ENCODE measurements at regions not wholly inside any gene's neighbourhood (a gene's known extent, or its start where the extent isn't known, plus 50 kb on each side); places are given as distances from the start of the nearest gene placed in this dataset.

GRCh38 chr12:91667694-91668093 lies 478.0 kb downstream of the BTG1 start:
- no peak for TF ChIP-seq CTCF (IDR thresholded peaks at IDR 0.05)

GRCh38 chr12:91663744-91664143 lies 481.1 kb upstream of the DCN start:
- TF ChIP-seq CTCF (IDR thresholded peaks at IDR 0.05) = no peak

GRCh38 chr12:91663310-91663709 lies 480.7 kb upstream of the DCN start:
- TF ChIP-seq CTCF (IDR thresholded peaks at IDR 0.05) = no peak

GRCh38 chr12:91662021-91662420 lies 479.4 kb upstream of the DCN start:
- TF ChIP-seq CTCF (IDR thresholded peaks at IDR 0.05) = no peak

GRCh38 chr12:91657032-91657431 lies 474.4 kb upstream of the DCN start:
- TF ChIP-seq CTCF (IDR thresholded peaks at IDR 0.05) = no peak

- TF ChIP-seq CTCF (IDR thresholded peaks at IDR 0.05) = no peak
Observed at GRCh38 chr12:91655966-91656365, 473.3 kb upstream of the DCN start.

GRCh38 chr12:91654087-91654486 lies 471.5 kb upstream of the DCN start:
- no peak for TF ChIP-seq CTCF (IDR thresholded peaks at IDR 0.05)

GRCh38 chr12:91651728-91652127 lies 469.1 kb upstream of the DCN start:
- no peak for TF ChIP-seq CTCF (IDR thresholded peaks at IDR 0.05)
